HG03175 (cell line): ENCODE measurements at regions not wholly inside any gene's neighbourhood (a gene's known extent, or its start where the extent isn't known, plus 50 kb on each side); places are given as distances from the start of the nearest gene placed in this dataset.

Experiments used
- ATAC-seq: cut with Tn5 transposase; IDR thresholded peaks from one replicate; pipeline ENCODE4 v1.9.1; 2021; ENCODE audit warnings: mild to moderate bottlenecking, moderate library complexity; ENCODE audit not compliant: unreplicated experiment

- no peak for ATAC-seq
Observed at GRCh38 chr4:37740546-37740945, 54.4 kb upstream of the RELL1 start.

GRCh38 chr4:37737466-37737865, 51.3 kb upstream of the RELL1 start:
- ATAC-seq: no peak
